Gastrocnemius medialis (tissue), 4 donors: ENCODE measurements at regions not wholly inside any gene's neighbourhood (a gene's known extent, or its start where the extent isn't known, plus 50 kb on each side); places are given as distances from the start of the nearest gene placed in this dataset.

ENCODE experiments used
- ATAC-seq, 2 donors: fragments of 150-250 bp; one replicate each; pipeline ENCODE4 v1.9.1; 2016
- DNase-seq, 2 donors: peaks; one replicate each; pipeline ENCODE4 v3.0.0-alpha.2; 2019
- H3K27ac ChIP-seq, 4 donors: fragments of 200-600 bp; sonication (generic); 1 replicate in 1 of 4; 2 replicates in 3 of 4; pipeline ENCODE4 v1.5.1; 2016 to 2018; ENCODE audit warnings: mild to moderate bottlenecking in 2 of 4, moderate library complexity in 1 of 4
- H3K27me3 ChIP-seq, 3 donors: fragments of 200-600 bp; sonication (generic) in 2 of 3; 1 replicate in 1 of 3; 2 replicates in 2 of 3; pipeline versions ENCODE4 v1.5.1 to v1.6.0; 2016 to 2019; ENCODE audit warnings: mild to moderate bottlenecking in 1 of 3, moderate library complexity in 1 of 3
- H3K36me3 ChIP-seq, 2 donors: fragments of 200-600 bp; sonication (generic) in 1 of 2; one replicate each; pipeline ENCODE4 v1.5.1; 2017 to 2018
- H3K4me1 ChIP-seq, 2 donors: fragments of 200-600 bp; sonication (generic) in 1 of 2; one replicate each; pipeline ENCODE4 v1.5.1; 2016 to 2017; ENCODE audit warnings: mild to moderate bottlenecking in 2 of 2
- H3K4me3 ChIP-seq, 4 donors: fragments of 200-600 bp; sonication (generic) in 3 of 4; 1 replicate in 1 of 4; 2 replicates in 3 of 4; pipeline ENCODE4 v1.5.1; 2016 to 2019; ENCODE audit warnings: mild to moderate bottlenecking in 2 of 4
- H3K9me3 ChIP-seq, 3 donors: fragments of 200-600 bp; sonication (generic) in 2 of 3; 1 replicate in 1 of 3; 2 replicates in 2 of 3; pipeline ENCODE4 v1.5.1; 2016 to 2019
- POLR2A ChIP-seq, 2 donors: fragments of 450-650 bp; IDR thresholded peaks; one replicate each; pipeline ENCODE4 v1.6.1; 2017; ENCODE audit warnings: antibody characterized with exemption in 2 of 2, mild to moderate bottlenecking in 2 of 2, moderate library complexity in 2 of 2
- in situ Hi-C, 4 donors: fragments of 200-750 bp; cut with MboI; loops; one replicate each; pipeline versions ENCODE4 v1.15.0 to v1.8.0; 2017; ENCODE audit warnings: low sequenced_read_pairs in 4 of 4
- intact Hi-C: fragments of 100-400 bp; cut with DNase I; formaldehyde crosslinking; loops from one replicate; pipeline ENCODE4 v1.15.1; 2023; ENCODE audit warnings: low total_unique reads
- TF ChIP-seq, protein P1 (sequence below), 5 experiments: fragments of 450-650 bp in 3 of 5; fragments of 200-600 bp in 2 of 5; sonication (generic) in 2 of 5; IDR thresholded peaks in 4 of 5; conservative IDR thresholded peaks in 1 of 5; 1 replicate in 4 of 5; 2 replicates in 1 of 5; pipeline ENCODE4 v1.5.1; 2016 to 2019; ENCODE audit warnings: antibody characterized with exemption in 5 of 5, mild to moderate bottlenecking in 3 of 5, moderate library complexity in 3 of 5

GRCh38 chr15:66642514-66642913 is 59.5 kb upstream of the SMAD6 start:
- Histone ChIP-seq H3K4me3 (no peak overlapping the region), H3K9me3 (no peaks in the 10 kb centered on the region), H3K27ac (no peak overlapping the region), H3K36me3 (no peaks in the 10 kb centered on the region), H3K27me3 (no peaks in the 10 kb centered on the region), H3K4me1 (no peaks in the 10 kb centered on the region)
- DNase-seq, result no peak
- TF ChIP-seq, protein P1, sequence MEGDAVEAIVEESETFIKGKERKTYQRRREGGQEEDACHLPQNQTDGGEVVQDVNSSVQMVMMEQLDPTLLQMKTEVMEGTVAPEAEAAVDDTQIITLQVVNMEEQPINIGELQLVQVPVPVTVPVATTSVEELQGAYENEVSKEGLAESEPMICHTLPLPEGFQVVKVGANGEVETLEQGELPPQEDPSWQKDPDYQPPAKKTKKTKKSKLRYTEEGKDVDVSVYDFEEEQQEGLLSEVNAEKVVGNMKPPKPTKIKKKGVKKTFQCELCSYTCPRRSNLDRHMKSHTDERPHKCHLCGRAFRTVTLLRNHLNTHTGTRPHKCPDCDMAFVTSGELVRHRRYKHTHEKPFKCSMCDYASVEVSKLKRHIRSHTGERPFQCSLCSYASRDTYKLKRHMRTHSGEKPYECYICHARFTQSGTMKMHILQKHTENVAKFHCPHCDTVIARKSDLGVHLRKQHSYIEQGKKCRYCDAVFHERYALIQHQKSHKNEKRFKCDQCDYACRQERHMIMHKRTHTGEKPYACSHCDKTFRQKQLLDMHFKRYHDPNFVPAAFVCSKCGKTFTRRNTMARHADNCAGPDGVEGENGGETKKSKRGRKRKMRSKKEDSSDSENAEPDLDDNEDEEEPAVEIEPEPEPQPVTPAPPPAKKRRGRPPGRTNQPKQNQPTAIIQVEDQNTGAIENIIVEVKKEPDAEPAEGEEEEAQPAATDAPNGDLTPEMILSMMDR (IDR thresholded peaks at IDR 0.05 in 4 of 5, conservative IDR thresholded peaks at IDR 0.05 in 1 of 5), result no peak
- no peak for TF ChIP-seq POLR2A (IDR thresholded peaks at IDR 0.05)
- ATAC-seq, result no peak
- in situ Hi-C loops, result no loop called here
- intact Hi-C loops, result no loop called here

- Histone ChIP-seq H3K4me1 (no peaks in the 10 kb centered on the region), H3K27ac (no peak overlapping the region), H3K36me3 (no peaks in the 10 kb centered on the region), H3K9me3 (no peaks in the 10 kb centered on the region), H3K27me3 (no peaks in the 10 kb centered on the region), H3K4me3 (no peak overlapping the region)
- no peak for ATAC-seq
- in situ Hi-C loops (no loop called here), intact Hi-C loops (no loop called here)
- TF ChIP-seq POLR2A (IDR thresholded peaks at IDR 0.05), result no peak
- TF ChIP-seq, protein P1 (IDR thresholded peaks at IDR 0.05 in 4 of 5, conservative IDR thresholded peaks at IDR 0.05 in 1 of 5), result no peak
- DNase-seq, result no peak
Observed at GRCh38 chr15:66643033-66643432, 59.0 kb upstream of the SMAD6 start.

- H3K27ac ChIP-seq, result peak overlapping the region in 2 of 4 donors; percentile 25 to 27
- H3K4me3 ChIP-seq, result no peak overlapping the region
- ATAC-seq (no peak), DNase-seq (no peak)
- H3K9me3 ChIP-seq, result no peaks in the 10 kb centered on the region
- in situ Hi-C loops, result no loop called here
- H3K4me1 ChIP-seq, result no peaks in the 10 kb centered on the region
- intact Hi-C loops, result no loop called here
- no peaks in the 10 kb centered on the region for H3K27me3 ChIP-seq
- TF ChIP-seq, protein P1 (IDR thresholded peaks at IDR 0.05 in 4 of 5, conservative IDR thresholded peaks at IDR 0.05 in 1 of 5), result no peak
- no peaks in the 10 kb centered on the region for H3K36me3 ChIP-seq
Observed at GRCh38 chr15:66644000-66644787, 57.8 kb upstream of the SMAD6 start.

GRCh38 chr15:66644869-66645268 is 57.2 kb upstream of the SMAD6 start:
- no peak for ATAC-seq
- intact Hi-C loops, result no loop called here
- in situ Hi-C loops, result no loop called here
- TF ChIP-seq, protein P1 (IDR thresholded peaks at IDR 0.05 in 4 of 5, conservative IDR thresholded peaks at IDR 0.05 in 1 of 5), result no peak
- no peak for TF ChIP-seq POLR2A (IDR thresholded peaks at IDR 0.05)
- Histone ChIP-seq H3K36me3 (no peaks in the 10 kb centered on the region), H3K4me1 (no peaks in the 10 kb centered on the region), H3K27me3 (no peaks in the 10 kb centered on the region), H3K27ac (peak overlapping the region in 2 of 4 donors; percentile 25 to 27), H3K4me3 (no peak overlapping the region), H3K9me3 (no peaks in the 10 kb centered on the region)
- DNase-seq, result no peak

DNA sequence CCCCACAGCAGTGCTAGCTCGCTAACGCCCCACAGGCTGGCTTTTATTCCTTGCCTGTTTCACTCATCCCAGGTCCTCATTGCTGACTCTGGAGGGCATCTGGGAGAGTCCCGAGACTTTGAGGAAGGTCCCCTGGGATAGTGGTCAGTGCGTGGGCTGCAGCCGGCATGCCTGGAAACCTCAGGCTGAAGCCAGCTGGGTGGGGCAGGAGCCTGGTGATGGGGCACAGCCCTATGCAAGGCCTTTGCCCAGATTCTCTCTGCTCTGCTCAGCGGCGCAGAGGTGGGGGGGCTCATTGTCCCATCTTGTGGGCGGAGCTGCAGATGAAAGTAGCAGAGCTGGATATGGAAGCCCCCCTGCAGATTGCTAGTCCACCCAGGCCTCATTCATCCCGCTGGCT is 55.7 kb upstream of the SMAD6 start:
- in situ Hi-C loops, result no loop called here
- ATAC-seq (no peak), DNase-seq (no peak)
- Histone ChIP-seq H3K4me1 (no peaks in the 10 kb centered on the region), H3K27ac (no peak overlapping the region), H3K27me3 (no peaks in the 10 kb centered on the region), H3K36me3 (no peaks in the 10 kb centered on the region), H3K9me3 (no peaks in the 10 kb centered on the region), H3K4me3 (no peak overlapping the region)
- TF ChIP-seq POLR2A (IDR thresholded peaks at IDR 0.05), result no peak
- TF ChIP-seq, protein P1 (IDR thresholded peaks at IDR 0.05 in 4 of 5, conservative IDR thresholded peaks at IDR 0.05 in 1 of 5), result no peak
- intact Hi-C loops, result no loop called here
